Superior temporal gyrus (tissue), 1 donor: ENCODE measurements at regions not wholly inside any gene's neighbourhood (a gene's known extent, or its start where the extent isn't known, plus 50 kb on each side); places are given as distances from the start of the nearest gene placed in this dataset.

Experiments used
- DNase-seq: peaks from one replicate; pipeline ENCODE4 v3.0.0-alpha.2; 2016; ENCODE audit errors: extremely low spot score

DNA sequence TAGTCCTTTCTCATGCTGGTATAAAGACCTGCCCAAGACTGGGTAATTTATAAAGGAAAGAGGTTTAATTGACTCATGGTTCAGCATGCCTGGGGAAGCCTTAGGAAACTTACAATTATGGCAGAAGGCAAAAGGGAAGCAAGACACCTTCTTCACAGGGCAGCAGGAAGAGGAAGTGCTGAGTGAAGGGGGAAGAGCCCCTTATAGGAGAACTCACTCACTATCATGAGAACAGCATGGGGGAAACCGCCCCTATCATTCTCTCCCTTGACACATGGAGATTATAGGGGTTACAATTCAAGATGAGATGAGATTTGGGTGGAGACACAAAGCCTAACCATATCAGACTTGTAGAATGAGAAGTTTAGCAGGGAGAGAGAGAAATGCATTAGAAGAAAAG, 373.3 kb upstream of the DIAPH2 start:
- no peak for DNase-seq

- no peak for DNase-seq
Measured at GRCh38 chrX:96314985-96315384, 369.7 kb upstream of the DIAPH2 start.

- no peak for DNase-seq
Measured at GRCh38 chrX:96361844-96362243, 322.8 kb upstream of the DIAPH2 start.

- DNase-seq: peak; percentile 67
Measured at GRCh38 chrX:96372313-96373046, 312.2 kb upstream of the DIAPH2 start.

DNA sequence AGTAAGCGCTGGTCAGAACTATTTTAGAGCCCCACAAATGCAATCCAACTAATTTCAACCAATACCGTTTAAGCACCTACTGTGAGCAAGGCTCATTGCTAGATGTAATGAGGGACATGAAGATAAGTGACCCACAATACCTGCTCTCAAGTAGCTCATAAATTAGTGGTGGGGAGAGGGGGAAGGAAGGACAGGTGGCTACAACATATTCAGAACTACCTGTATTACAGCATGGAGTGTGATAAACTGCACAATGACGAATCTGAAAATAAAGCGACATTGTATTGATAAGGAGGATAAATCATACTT, 311.6 kb upstream of the DIAPH2 start:
- no peak for DNase-seq

DNA sequence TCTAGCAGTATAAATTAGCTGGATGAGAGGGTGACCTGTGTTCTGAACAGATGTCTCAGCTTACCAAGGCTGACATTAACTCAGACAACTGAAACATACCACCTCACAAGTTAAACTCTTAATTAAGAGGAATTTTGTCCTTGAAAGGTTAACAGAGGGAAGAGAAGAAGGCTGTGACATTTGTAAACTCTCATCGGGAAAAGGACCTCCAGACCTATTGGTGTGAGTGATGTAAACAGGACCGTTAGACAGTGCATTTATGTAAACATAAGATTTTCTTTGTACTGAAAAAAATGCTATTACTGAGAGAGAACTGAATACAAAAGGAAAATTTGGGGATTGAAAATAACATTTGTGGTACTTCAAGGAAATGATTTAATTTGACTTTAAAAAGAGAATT, 308.4 kb upstream of the DIAPH2 start:
- no peak for DNase-seq

- DNase-seq: no peak
Measured at GRCh38 chrX:96379951-96380350, 304.7 kb upstream of the DIAPH2 start.

DNA sequence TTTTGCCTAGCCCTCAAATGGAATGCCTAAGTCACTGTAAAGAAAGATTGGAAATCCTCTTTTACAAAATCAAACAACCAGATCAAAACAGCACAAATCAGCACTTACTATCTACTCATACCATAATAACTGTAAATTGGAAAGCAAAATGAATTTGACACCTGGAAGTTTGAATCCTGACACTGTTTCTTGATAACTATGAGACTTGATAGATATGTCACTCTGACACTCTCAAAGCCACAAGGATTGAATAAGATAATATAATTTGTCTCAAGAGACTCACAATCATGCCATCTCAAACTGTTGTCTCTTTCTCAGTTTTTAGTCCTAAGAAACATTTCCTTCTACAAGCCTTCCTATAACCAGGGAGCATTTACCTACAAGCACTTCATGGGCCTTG, 302.6 kb upstream of the DIAPH2 start:
- DNase-seq: no peak

- no peak for DNase-seq
Measured at GRCh38 chrX:96383428-96383827, 301.2 kb upstream of the DIAPH2 start.

GRCh38 chrX:96386325-96386724, 298.3 kb upstream of the DIAPH2 start:
- no peak for DNase-seq

DNA sequence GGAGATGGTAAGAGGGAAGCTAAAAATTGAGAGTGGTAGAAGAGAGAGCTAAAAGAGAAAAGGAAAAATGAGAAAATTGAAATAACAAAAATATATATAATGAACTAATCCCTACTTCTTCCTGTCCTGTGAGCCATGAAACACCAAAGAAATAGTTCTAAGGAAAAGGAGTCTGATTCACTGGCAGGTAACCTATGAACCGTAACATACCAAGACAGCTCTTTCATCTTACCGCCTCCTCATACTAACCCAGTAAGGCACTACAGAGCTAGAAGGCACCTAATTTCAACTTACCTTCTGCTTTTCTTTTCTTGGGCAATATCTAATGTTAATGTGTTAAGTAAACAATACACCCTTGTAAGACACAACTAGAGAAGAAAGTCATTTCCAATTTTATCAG, 297.7 kb upstream of the DIAPH2 start:
- DNase-seq: no peak

- DNase-seq: no peak
Measured at GRCh38 chrX:96387801-96388200, 296.8 kb upstream of the DIAPH2 start.

- DNase-seq: no peak
Measured at GRCh38 chrX:96389281-96390047, 295.2 kb upstream of the DIAPH2 start.

DNA sequence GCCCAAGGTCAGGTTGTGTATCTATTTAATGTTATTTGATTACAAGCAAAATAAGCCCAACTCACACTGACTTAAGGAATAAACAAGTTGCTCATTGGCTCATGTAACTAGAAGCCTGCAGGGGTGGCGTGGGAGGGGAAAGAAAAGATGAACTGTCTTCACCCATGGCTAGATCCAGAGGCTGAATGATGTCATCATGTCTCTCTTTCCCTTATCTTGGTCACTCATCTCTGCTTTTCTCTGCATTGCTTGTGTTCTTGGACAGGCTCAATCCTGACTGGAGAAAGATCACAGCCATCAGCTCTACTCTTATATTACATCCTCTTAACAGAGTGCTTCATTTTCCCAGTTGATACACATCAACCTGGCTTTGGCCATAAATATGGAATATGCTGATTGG, 290.0 kb upstream of the DIAPH2 start:
- no peak for DNase-seq

DNA sequence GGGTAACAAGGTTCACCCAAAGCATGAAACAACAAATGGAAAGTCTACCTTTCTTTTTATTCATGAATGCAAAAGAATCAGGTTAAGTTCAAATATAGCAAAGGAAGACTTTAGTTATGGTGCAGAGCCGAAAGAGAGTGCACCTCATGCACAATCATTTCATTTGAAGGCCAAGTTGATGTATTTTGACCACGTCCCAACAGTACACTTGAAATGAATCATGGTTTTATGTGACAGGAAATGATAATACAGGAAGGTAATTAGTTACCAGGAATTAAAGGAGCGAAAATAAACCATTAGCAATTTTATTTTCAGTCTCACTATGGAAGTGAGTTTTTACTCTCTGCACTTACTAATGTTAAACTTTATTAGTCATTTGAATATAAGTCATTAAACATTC, 281.2 kb upstream of the DIAPH2 start:
- DNase-seq: no peak

- no peak for DNase-seq
Measured at GRCh38 chrX:96405842-96406241, 278.8 kb upstream of the DIAPH2 start.

DNA sequence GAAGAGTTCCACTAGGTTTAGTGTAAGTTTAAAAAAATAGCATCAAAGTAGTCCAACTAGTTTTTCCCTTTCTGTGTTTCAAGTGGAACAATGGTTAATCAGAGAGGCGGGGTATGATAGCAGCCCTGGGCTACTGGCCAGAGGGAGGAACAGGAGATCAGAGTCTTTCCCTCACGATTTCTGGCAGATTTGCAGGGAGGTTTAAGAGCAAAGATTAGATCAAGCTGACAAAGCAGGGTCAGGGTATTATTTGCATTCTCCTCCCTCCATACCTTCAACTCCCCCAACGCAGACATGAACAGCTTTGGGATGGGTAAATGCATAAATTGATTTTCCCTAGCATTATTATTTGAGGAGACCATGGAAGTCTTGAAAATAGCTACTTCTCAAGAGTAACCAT, 277.6 kb upstream of the DIAPH2 start:
- DNase-seq: no peak

GRCh38 chrX:96407501-96407900, 277.1 kb upstream of the DIAPH2 start:
- DNase-seq: no peak

DNA sequence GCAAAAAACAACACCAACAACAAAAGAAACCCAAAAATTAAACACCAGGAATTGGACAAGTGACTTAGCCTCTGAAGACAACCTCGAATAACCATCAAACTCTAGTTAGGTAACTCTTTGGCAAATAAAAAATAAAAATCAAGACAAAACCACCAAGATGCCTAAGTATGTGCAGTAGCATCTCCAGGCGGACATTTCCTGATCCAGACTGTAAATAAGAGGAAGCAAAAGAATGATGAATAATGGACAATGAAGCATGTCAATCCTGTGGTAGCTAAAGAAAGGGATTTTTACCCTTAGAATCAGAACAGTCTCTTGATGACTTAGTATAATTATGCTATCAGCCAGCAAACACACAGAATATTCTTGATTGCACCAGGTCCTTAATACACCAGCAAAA, 276.7 kb upstream of the DIAPH2 start:
- no peak for DNase-seq

DNA sequence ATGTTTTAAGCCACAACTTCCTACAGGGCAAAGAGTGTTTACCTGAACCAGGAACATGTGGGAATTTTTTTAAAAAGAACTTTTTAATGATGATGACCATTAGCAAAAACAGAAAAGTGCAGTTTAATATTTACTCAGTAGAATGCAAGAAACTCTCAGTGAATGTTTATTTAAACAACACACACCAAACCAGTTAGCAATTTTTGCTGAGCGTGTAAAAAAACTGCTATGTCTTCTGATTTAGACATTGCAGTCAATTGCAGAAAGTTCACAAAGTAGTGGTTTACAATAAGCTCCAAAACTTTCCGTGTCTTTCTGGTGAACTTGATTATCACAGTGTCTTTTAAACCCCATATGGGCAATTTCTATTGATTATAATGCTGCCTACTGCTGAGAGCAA, 273.7 kb upstream of the DIAPH2 start:
- no peak for DNase-seq

DNA sequence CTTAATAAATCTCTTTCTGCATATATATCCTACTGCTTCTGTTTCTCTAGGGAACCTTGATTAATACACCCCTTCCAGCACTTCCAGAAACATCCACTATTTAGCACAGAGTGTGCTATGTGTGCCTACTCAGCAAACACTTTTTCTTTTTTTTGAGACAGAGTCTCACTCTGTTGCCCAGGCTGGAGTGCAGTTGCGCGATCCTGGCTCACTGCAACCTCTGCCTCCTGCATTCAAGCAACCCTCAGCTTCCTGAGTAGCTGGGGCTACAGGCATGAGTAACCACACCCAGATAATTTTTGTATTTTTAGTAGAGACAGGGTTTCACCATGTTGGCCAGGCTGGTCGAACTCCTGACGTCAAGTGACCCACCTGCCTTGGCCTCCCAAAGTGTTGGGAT, 266.9 kb upstream of the DIAPH2 start:
- no peak for DNase-seq

DNA sequence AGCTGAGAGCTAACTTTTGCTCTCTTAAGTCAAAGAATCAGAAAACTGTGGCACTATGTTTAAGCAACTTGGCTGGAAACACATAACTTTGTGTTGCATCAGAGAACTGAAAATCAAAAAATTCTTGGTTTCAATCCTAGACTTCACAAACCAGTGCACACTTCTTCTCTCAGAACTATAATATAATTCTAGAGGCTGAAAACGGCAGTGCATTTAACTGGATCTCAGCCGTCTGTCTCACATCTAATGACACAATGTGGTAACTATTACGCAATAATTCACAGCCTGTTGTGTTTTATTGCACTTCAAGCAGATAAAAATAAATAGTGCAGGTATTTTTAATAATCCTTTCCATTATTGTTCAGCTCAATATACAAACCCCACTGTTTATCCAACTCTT, 260.6 kb upstream of the DIAPH2 start:
- DNase-seq: no peak

DNA sequence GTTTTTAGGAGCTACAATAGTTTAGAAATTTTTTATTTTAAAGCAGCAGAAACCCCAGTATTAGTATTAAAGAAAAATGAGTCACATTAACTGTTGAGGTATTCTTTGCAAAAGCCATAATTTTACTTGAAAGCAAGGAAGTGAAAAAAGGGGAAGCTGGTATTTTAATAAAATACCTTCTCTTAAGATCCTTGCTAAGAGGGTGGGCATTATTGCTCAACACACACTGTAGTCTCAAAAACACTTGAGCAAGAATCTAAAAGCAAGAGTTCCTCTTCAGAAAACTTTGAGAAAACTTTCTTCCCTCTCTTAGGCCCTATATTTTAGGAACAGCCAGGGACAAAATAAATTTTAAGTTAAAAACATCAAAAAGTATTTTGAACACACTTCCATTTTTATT, 259.4 kb upstream of the DIAPH2 start:
- no peak for DNase-seq
